GM23338 (cell line): ENCODE measurements at regions not wholly inside any gene's neighbourhood (a gene's known extent, or its start where the extent isn't known, plus 50 kb on each side); places are given as distances from the start of the nearest gene placed in this dataset.

Experiments used
- ATAC-seq: fragments of 200-7000 bp; cut with Tn5 transposase; 3 replicates; pipeline ENCODE4 v1.9.1; 2020
- DNase-seq: peaks from one replicate; pipeline ENCODE4 v3.0.0-alpha.2; 2015; ENCODE audit warnings: low spot score
- H2AFZ ChIP-seq: fragments of 200-600 bp; sonication (generic); 2 replicates; pipeline ENCODE4 v1.8.0; 2016; ENCODE audit warnings: antibody characterized with exemption, mild to moderate bottlenecking, moderate library complexity
- H3F3A ChIP-seq: fragments of 200-600 bp; sonication (generic); replicated peaks from 2 replicates; pipeline ENCODE4 v1.8.0; 2017; ENCODE audit warnings: antibody characterized with exemption, mixed run types, low read depth
- H3K27ac ChIP-seq: fragments of 200-600 bp; sonication (generic); 2 replicates; pipeline ENCODE4 v1.6.1; 2016; ENCODE audit warnings: low read depth
- H3K27me3 ChIP-seq: fragments of 200-600 bp; sonication (generic); 2 replicates; pipeline ENCODE4 v1.8.0; 2016; ENCODE audit warnings: mild to moderate bottlenecking, mixed run types, moderate library complexity; ENCODE audit not compliant: insufficient read depth
- H3K36me3 ChIP-seq: fragments of 200-600 bp; sonication (generic); 2 replicates; pipeline ENCODE4 v1.8.0; 2016; ENCODE audit warnings: mild to moderate bottlenecking; ENCODE audit not compliant: insufficient read depth
- H3K4me1 ChIP-seq: fragments of 200-600 bp; sonication (generic); 2 replicates; pipeline ENCODE4 v1.8.0; 2016; ENCODE audit warnings: mild to moderate bottlenecking, moderate library complexity; ENCODE audit not compliant: insufficient read depth
- H3K4me2 ChIP-seq: fragments of 200-600 bp; sonication (generic); 2 replicates; pipeline ENCODE4 v1.7.1; 2017; ENCODE audit warnings: mixed run types
- H3K4me3 ChIP-seq: fragments of 200-600 bp; sonication (generic); 2 replicates; pipeline ENCODE4 v1.6.1; 2016; ENCODE audit warnings: mixed run types
- H3K79me2 ChIP-seq: fragments of 200-600 bp; sonication (generic); replicated peaks from 2 replicates; pipeline ENCODE4 v1.8.0; 2017; ENCODE audit warnings: mild to moderate bottlenecking; ENCODE audit not compliant: insufficient read depth
- H3K9me2 ChIP-seq: fragments of 200-600 bp; sonication (generic); 2 replicates; pipeline ENCODE4 v1.8.0; 2017; ENCODE audit not compliant: insufficient read depth
- H4K20me1 ChIP-seq: fragments of 200-600 bp; sonication (generic); replicated peaks from 2 replicates; pipeline ENCODE4 v1.8.0; 2017; ENCODE audit warnings: mild to moderate bottlenecking; ENCODE audit not compliant: insufficient read depth
- H3K27ac Mint-ChIP-seq: 2 replicates; pipeline ENCODE4 v1.8.0; 2020; ENCODE audit warnings: inconsistent platforms, mild to moderate bottlenecking, moderate library complexity, mixed read lengths
- H3K27me3 Mint-ChIP-seq: 3 replicates; pipeline ENCODE4 v1.8.0; 2022; ENCODE audit warnings: low read depth, mild to moderate bottlenecking, moderate library complexity, mixed read lengths, inconsistent platforms; ENCODE audit not compliant: insufficient read depth, poor library complexity
- H3K36me3 Mint-ChIP-seq: 3 replicates; pipeline ENCODE4 v1.8.0; 2021; ENCODE audit warnings: low read depth, mild to moderate bottlenecking, inconsistent platforms, moderate library complexity, mixed read lengths
- H3K4me1 Mint-ChIP-seq: 3 replicates; pipeline ENCODE4 v1.8.0; 2020; ENCODE audit warnings: mild to moderate bottlenecking, inconsistent platforms, mixed read lengths
- H3K4me3 Mint-ChIP-seq: 3 replicates; pipeline ENCODE4 v1.8.0; 2021; ENCODE audit warnings: moderate library complexity, mild to moderate bottlenecking, inconsistent platforms, mixed read lengths
- H3K9me3 Mint-ChIP-seq: 3 replicates; pipeline ENCODE4 v1.8.0; 2020; ENCODE audit warnings: moderate library complexity, mild to moderate bottlenecking, inconsistent platforms, mixed read lengths
- CREB1 ChIP-seq: fragments of 250-450 bp; sonication (Bioruptor Pico); IDR thresholded peaks from 2 replicates; pipeline ENCODE4 v1.5.0; 2020; ENCODE audit warnings: low read depth, mild to moderate bottlenecking, moderate library complexity
- CTCF ChIP-seq, 2 experiments: fragments of 200-600 bp in 1 of 2; sonication (generic) in 1 of 2; conservative IDR thresholded peaks; 2 replicates each; pipeline versions ENCODE4 v1.5.1 to v1.6.1; 2016 to 2017; ENCODE audit warnings: antibody characterized with exemption in 2 of 2, low read depth in 2 of 2, mild to moderate bottlenecking in 2 of 2, moderate library complexity in 1 of 2
- ETS1 ChIP-seq: IDR thresholded peaks from 2 replicates; pipeline ENCODE4 v1.6.1; 2016; ENCODE audit warnings: antibody characterized with exemption
- EZH2 ChIP-seq: fragments of 200-600 bp; sonication (generic); IDR thresholded peaks from one replicate; pipeline ENCODE4 v1.8.0; 2017; ENCODE audit warnings: antibody characterized with exemption, mild to moderate bottlenecking, low read depth; ENCODE audit not compliant: unreplicated experiment
- EZH2phosphoT487 ChIP-seq: fragments of 200-600 bp; sonication (generic); IDR thresholded peaks from one replicate; pipeline ENCODE4 v1.8.1; 2018; ENCODE audit warnings: antibody characterized with exemption; ENCODE audit not compliant: unreplicated experiment
- JUNB ChIP-seq: IDR thresholded peaks from one replicate; pipeline ENCODE4 v1.6.1; 2016; ENCODE audit warnings: antibody characterized with exemption; ENCODE audit not compliant: unreplicated experiment
- NANOG ChIP-seq: IDR thresholded peaks from 2 replicates; pipeline ENCODE4 v1.6.1; 2016; ENCODE audit warnings: antibody characterized with exemption, borderline replicate concordance
- POLR2AphosphoS5 ChIP-seq: IDR thresholded peaks from 2 replicates; pipeline ENCODE4 v1.6.1; 2016; ENCODE audit warnings: antibody characterized with exemption, low read depth
- STAT1 ChIP-seq: IDR thresholded peaks from one replicate; pipeline ENCODE4 v1.6.1; 2016; ENCODE audit warnings: antibody characterized with exemption; ENCODE audit not compliant: unreplicated experiment
- ZNF114 ChIP-seq: fragments of 250-450 bp; sonication (Bioruptor Pico); IDR thresholded peaks from 2 replicates; pipeline ENCODE4 v1.5.0; 2020; ENCODE audit warnings: mild to moderate bottlenecking, moderate library complexity
- ZNF331 ChIP-seq: fragments of 250-450 bp; sonication (Bioruptor Pico); IDR thresholded peaks from 2 replicates; pipeline ENCODE4 v1.5.0; 2020; ENCODE audit warnings: low read depth, mild to moderate bottlenecking, moderate library complexity

GRCh38 chr11:79507706-79508105, 66.9 kb upstream of the TENM4 start:
- Histone ChIP-seq H3K9me2 (0 out of 2 replicates have a peak, but pooled peaks cover 3% of the 10 kb centered on the region), H3K27me3 (no peaks in the 10 kb centered on the region), H3K4me2 (no peak overlapping the region), H3K36me3 (no peaks in the 10 kb centered on the region), H3F3A (no peaks in the 10 kb centered on the region), H3K4me3 (no peak overlapping the region), H3K27ac (no peak overlapping the region), H3K79me2 (no peaks in the 10 kb centered on the region), H3K4me1 (no peaks in the 10 kb centered on the region), H4K20me1 (no peaks in the 10 kb centered on the region), H2AFZ (peak overlapping the region; percentile 47; the same call in 1 of the 2 replicates)
- Mint-ChIP-seq H3K27ac (no peak overlapping the region), H3K36me3 (no peaks in the 10 kb centered on the region), H3K4me1 (peaks cover 6% of the 10 kb centered on the region), H3K9me3 (no peaks in the 10 kb centered on the region), H3K4me3 (no peak overlapping the region), H3K27me3 (peaks cover 7% of the 10 kb centered on the region)
- ATAC-seq (no peak), DNase-seq (no peak)
- TF ChIP-seq EZH2 (no peak), CREB1 (CRISPR knock-in tag) (no peak), EZH2phosphoT487 (no peak), CTCF (conservative IDR thresholded peaks at IDR 0.05; ENCODE audit: low read depth in 2 of 2) (no peak), ZNF114 (CRISPR knock-in tag) (no peak), ZNF331 (CRISPR knock-in tag) (no peak), ETS1 (no peak)

GRCh38 chr11:79506734-79507344, 66.0 kb upstream of the TENM4 start:
- Histone ChIP-seq H2AFZ (no peak overlapping the region), H3K79me2 (no peaks in the 10 kb centered on the region), H3K4me2 (no peak overlapping the region), H3K4me1 (no peaks in the 10 kb centered on the region), H3K36me3 (no peaks in the 10 kb centered on the region), H3K27me3 (no peaks in the 10 kb centered on the region), H3K4me3 (no peak overlapping the region), H4K20me1 (no peaks in the 10 kb centered on the region), H3F3A (no peaks in the 10 kb centered on the region), H3K9me2 (0 out of 2 replicates have a peak, but pooled peaks cover 3% of the 10 kb centered on the region), H3K27ac (no peak overlapping the region)
- no peak overlapping the region for H3K27ac Mint-ChIP-seq
- H3K4me3 Mint-ChIP-seq: no peak overlapping the region
- no peak for DNase-seq
- H3K27me3 Mint-ChIP-seq: peaks cover 7% of the 10 kb centered on the region
- no peaks in the 10 kb centered on the region for H3K36me3 Mint-ChIP-seq
- peaks cover 6% of the 10 kb centered on the region for H3K4me1 Mint-ChIP-seq
- no peaks in the 10 kb centered on the region for H3K9me3 Mint-ChIP-seq
- ATAC-seq: peak; percentile 55
- no peak for TF ChIP-seq POLR2AphosphoS5
- TF ChIP-seq NANOG: no peak
- no peak for TF ChIP-seq EZH2phosphoT487
- TF ChIP-seq JUNB: no peak
- no peak for TF ChIP-seq CTCF (conservative IDR thresholded peaks at IDR 0.05; ENCODE audit: low read depth in 2 of 2)
- TF ChIP-seq ZNF114 (CRISPR knock-in tag): no peak
- TF ChIP-seq ZNF331 (CRISPR knock-in tag): no peak
- no peak for TF ChIP-seq STAT1
- TF ChIP-seq ETS1: no peak
- no peak for TF ChIP-seq CREB1 (CRISPR knock-in tag)
- no peak for TF ChIP-seq EZH2
